Neural cell (in vitro differentiated cells): ENCODE measurements at regions not wholly inside any gene's neighbourhood (a gene's known extent, or its start where the extent isn't known, plus 50 kb on each side); places are given as distances from the start of the nearest gene placed in this dataset.

Experiments
- CTCF ChIP-seq: fragments of 450-650 bp; IDR thresholded peaks from 2 replicates; pipeline ENCODE4 v1.5.1; 2014; ENCODE audit warnings: antibody characterized with exemption, mild to moderate bottlenecking, moderate library complexity; ENCODE audit not compliant: poor library complexity, severe bottlenecking
- EP300 ChIP-seq: fragments of 450-650 bp; conservative IDR thresholded peaks from 2 replicates; pipeline ENCODE4 v1.6.1; 2014; ENCODE audit warnings: antibody characterized with exemption, mild to moderate bottlenecking, moderate library complexity; ENCODE audit not compliant: poor library complexity, severe bottlenecking
- EZH2 ChIP-seq: fragments of 200-600, 300-800 bp; shearing (Covaris generic), sonication (generic); IDR thresholded peaks from 2 replicates; pipeline ENCODE4 v1.6.1; 2014; ENCODE audit warnings: antibody characterized with exemption, low read length, borderline replicate concordance, mild to moderate bottlenecking; ENCODE audit not compliant: insufficient read depth, poor library complexity, severe bottlenecking
- MXI1 ChIP-seq: fragments of 450-650 bp; conservative IDR thresholded peaks from 2 replicates; pipeline ENCODE4 v1.6.1; 2014; ENCODE audit warnings: antibody characterized with exemption, mild to moderate bottlenecking; ENCODE audit not compliant: poor library complexity, severe bottlenecking
- POLR2AphosphoS5 ChIP-seq: IDR thresholded peaks from 2 replicates; pipeline ENCODE4 v1.6.1; 2012
- RAD21 ChIP-seq: fragments of 450-650 bp; conservative IDR thresholded peaks from 2 replicates; pipeline ENCODE4 v1.6.1; 2014; ENCODE audit warnings: antibody characterized with exemption, mild to moderate bottlenecking, moderate library complexity
- REST ChIP-seq: IDR thresholded peaks from 2 replicates; pipeline ENCODE4 v1.6.1; 2012; ENCODE audit warnings: borderline replicate concordance
- SMC3 ChIP-seq: fragments of 450-650 bp; conservative IDR thresholded peaks from 2 replicates; pipeline ENCODE4 v1.6.1; 2014; ENCODE audit warnings: antibody characterized with exemption, mild to moderate bottlenecking, moderate library complexity; ENCODE audit not compliant: poor library complexity
- TAF1 ChIP-seq: IDR thresholded peaks from 2 replicates; pipeline ENCODE4 v1.6.1; 2012; ENCODE audit warnings: low read depth

GRCh38 chr2:217339753-217340152, 479.9 kb upstream of the TNP1 start:
- TF ChIP-seq CTCF: no peak
- TF ChIP-seq RAD21: no peak
- TF ChIP-seq REST: no peak
- TF ChIP-seq EZH2: no peak
- TF ChIP-seq TAF1: no peak
- no peak for TF ChIP-seq EP300
- TF ChIP-seq POLR2AphosphoS5: no peak
- TF ChIP-seq MXI1: no peak
- TF ChIP-seq SMC3: no peak
